A673 (cell line): ENCODE measurements at regions not wholly inside any gene's neighbourhood (a gene's known extent, or its start where the extent isn't known, plus 50 kb on each side); places are given as distances from the start of the nearest gene placed in this dataset.

Experiments used
- EZH2 ChIP-seq: fragments of 200-600 bp; sonication (generic); IDR thresholded peaks from 2 replicates; pipeline ENCODE4 v1.6.1; 2017; ENCODE audit warnings: borderline replicate concordance, low read depth, mild to moderate bottlenecking, mixed read lengths, antibody characterized with exemption, low read length; ENCODE audit not compliant: poor library complexity, severe bottlenecking
- TF ChIP-seq, protein P1 (sequence below): fragments of 300-800, 200-600 bp; sonication (generic); conservative IDR thresholded peaks from 2 replicates; pipeline ENCODE4 v1.5.1; 2017; ENCODE audit warnings: low read depth, mild to moderate bottlenecking, antibody characterized with exemption, low read length, moderate library complexity, mixed read lengths

GRCh38 chr15:93359425-93360131 is 270.6 kb upstream of the RGMA start:
- TF ChIP-seq, protein P1, sequence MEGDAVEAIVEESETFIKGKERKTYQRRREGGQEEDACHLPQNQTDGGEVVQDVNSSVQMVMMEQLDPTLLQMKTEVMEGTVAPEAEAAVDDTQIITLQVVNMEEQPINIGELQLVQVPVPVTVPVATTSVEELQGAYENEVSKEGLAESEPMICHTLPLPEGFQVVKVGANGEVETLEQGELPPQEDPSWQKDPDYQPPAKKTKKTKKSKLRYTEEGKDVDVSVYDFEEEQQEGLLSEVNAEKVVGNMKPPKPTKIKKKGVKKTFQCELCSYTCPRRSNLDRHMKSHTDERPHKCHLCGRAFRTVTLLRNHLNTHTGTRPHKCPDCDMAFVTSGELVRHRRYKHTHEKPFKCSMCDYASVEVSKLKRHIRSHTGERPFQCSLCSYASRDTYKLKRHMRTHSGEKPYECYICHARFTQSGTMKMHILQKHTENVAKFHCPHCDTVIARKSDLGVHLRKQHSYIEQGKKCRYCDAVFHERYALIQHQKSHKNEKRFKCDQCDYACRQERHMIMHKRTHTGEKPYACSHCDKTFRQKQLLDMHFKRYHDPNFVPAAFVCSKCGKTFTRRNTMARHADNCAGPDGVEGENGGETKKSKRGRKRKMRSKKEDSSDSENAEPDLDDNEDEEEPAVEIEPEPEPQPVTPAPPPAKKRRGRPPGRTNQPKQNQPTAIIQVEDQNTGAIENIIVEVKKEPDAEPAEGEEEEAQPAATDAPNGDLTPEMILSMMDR, result no peak
- TF ChIP-seq EZH2, result no peak
